ENCODE measurements at regions not wholly inside any gene's neighbourhood (a gene's known extent, or its start where the extent isn't known, plus 50 kb on each side); places are given as distances from the start of the nearest gene placed in this dataset.

- no peak for DNase-seq
Observed at GRCh38 chr2:196538646-196539045, 100.9 kb upstream of the CCDC150 start.

GRCh38 chr2:196544906-196545433, 94.5 kb upstream of the CCDC150 start:
- DNase-seq: no peak

DNA sequence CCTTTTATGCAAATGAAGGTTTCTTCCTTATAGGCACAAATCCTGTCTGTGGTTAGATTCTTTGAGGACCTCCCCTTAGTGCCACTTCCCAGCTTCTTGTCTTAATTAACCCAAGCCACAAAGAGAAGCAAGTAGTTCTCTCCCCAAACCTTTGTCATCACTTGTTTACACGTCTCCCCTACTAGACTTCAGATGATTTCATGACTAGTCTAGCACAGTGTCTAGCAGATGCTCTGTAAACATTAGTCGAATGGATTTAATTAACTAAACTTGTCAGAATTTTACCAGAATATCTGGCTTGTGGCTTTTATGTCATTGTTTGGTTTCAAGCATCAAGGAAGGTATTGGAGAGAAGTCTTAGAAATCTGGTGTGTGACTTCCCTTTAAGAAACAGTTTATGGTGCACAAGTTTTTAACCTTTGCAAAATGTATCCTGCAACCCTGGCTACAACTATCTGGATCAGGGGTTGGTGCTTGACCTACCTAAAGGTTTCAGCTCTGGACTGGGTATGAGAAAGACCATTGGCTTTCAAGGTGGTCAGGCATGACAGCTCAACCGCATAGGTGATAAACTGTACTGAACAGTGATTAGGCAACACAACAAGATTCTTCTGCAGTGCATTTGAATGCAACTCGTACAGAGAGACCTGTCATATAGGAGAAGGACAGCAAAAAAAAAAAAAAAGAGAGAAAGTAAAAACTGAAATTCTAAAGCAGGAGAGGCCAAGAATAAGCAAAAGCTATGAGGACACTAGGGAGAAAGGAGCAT, 93.2 kb upstream of the CCDC150 start:
- no peak for DNase-seq

DNA sequence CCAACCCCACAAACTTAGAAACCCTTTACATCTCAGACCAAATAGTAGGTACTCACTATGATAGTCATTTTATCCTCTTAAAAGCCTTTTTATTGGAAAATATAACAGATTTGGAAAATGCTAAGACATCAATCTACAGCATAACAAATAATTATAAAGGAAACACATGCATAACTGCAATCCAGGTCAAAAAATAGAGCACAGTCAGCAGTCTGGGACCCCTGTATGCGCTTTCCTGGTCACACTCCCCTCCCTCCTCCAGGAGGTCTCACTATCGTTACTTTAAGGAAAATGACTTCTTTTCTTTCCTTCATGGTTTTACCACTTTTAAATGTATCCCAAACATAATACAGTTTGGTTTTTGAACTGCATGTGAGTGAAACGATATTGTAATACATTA, 90.5 kb upstream of the CCDC150 start:
- DNase-seq: no peak

- DNase-seq: no peak
Observed at GRCh38 chr2:196551014-196551413, 88.5 kb upstream of the CCDC150 start.

- no peak for DNase-seq
Observed at GRCh38 chr2:196555161-196555560, 84.4 kb upstream of the CCDC150 start.

DNA sequence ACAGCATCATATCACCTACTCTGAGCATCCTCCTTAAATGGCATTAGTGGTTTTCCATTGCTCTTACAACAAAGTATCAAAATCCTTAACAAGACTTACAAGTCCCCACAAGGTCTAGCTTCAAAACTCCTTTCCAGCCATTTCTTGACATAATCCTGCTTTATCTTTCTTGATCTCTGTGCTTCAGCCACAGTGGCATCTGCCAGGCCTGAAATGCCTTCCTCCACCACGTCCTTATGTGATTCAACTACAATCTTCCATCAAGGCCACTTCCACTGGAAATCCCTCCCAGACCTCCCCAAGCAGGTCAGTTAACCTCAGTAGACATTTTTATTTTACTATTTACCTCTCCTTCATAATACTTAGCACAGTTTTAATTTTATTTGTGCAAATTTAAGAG, 83.8 kb upstream of the CCDC150 start:
- DNase-seq: no peak

DNA sequence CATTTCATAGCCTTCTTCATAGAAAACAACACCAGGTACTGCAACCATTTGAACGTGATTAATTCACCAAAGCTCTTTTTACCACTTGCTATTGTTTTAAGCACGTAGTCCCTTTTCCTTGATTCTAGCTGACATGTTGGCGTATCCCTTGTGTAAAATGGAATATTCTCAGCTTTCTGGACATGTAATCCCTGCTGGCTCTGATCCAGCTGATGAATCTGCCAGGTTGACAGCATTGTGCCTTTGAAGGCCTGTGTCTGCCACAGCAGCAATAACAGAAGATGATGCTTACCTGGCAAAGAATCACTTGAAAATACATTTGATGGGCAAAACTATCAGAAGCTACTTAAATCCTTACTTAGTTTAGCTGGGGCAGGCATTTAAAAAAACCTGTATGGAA, 81.0 kb upstream of the CCDC150 start:
- DNase-seq: no peak

DNA sequence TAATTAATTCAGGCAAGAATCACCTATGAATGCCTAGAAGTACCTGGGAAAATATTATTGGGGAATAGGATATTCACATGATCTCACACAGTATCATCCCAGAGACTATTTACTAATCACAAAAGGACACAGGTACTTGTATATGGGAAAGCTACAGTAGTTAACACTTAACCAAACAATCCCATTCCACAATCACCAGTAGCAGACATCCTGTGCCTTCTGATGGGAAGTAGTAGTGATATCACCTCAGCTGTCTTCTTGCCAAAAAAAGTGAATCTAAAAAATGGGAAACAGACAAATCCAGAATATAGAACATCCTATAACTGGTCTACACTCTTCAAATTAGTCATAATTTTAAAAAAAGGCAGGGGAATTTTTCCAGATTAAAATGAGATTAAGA, 75.6 kb upstream of the CCDC150 start:
- no peak for DNase-seq

DNA sequence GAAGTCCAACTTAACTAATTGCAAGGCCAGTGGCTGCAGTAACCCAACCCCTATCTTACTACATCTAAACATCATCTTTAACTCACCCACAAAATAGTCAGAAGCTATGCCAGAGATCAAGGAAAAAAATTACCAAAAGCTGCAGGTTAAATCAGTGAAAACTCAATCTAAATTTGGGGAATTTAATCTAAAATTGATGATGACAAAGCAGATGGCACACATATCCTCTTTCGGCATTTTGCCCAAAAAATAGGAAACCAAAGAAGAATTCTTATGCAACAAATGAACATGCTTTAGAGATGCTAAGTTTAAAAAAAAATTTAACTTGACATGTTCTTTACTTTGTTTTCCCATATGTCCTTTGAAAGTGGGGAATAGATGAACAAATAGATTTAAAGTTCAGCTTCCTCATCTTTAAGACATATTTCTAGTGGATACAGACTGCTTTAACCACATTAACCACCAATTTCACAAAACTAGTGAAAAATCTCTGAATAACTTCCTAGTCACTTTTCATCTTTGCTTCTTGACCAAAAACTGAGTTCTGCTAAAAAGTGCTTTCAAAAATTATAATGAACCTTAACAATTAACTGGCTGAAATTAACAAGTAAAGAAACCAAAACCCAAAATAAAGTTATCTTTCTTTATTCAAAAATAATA, 74.3 kb upstream of the CCDC150 start:
- DNase-seq: peak; percentile 60

DNA sequence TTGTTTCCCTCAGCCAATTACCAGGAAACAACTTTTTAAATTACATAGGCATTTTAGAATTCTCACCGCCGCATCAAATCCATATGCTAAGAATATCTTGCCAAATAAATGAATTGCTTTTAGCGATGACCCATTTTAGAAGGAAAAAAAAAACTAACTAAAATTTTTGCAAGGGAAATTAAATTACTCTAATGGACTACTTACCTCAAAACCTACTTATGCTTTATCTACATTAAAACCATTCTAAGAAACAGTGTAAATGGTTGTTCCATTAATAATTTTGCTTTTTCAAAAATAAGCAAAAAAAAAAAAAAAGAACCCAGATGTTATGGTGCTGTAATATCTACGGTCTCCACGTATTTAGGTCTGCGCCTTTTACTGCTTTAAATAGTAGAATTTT, 73.5 kb upstream of the CCDC150 start:
- DNase-seq: no peak

DNA sequence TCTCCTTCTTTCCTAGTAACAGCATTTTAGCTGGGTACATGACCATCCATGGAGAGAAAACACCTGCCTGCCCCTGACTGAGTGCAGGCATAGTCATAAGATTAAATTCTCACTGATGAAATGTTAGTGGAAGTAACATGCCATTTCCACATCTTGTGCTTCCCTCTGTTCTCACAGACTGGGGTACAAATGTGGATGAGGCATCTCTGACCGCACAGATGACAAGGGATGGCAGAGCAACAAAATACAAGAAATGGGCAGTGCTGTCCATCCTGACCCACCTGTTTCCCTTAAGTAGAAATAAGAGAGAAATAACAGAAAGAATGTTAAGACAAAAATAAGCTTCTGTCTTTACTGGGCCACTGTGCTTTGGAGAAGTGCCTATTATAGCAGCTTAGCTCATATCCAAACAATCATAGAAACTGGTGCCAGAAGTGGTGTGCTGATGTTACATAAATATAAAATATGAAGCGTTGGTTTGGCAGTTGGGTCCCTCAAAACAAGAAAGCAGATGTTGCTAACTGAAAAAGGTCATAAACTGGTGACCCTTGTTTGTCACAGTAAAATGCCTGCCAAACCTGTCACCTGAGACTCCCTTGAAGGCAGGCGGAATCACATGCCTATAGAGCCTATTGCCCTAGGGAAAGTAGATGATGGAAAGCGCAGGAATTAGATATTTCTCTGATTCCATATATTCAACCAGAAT, 72.4 kb upstream of the CCDC150 start:
- no peak for DNase-seq

DNA sequence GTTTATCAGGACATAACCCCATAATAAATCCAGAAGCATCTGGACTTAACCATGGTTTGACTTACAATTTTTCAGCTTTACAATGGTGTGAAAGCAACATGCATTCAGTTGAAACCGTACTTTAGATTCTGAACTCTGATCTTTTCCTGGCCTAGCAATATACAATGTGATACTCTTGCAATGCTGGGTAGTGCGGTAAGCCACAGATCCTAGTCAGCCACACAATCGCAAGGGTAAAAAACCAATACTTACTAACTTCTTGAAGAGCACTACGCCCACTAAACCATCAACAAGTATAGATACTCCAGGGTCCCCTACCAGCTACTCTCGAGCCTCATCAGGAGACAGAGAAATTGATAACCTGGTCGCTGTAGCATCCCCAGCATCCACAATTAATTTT, 71.0 kb upstream of the CCDC150 start:
- no peak for DNase-seq

GRCh38 chr2:196584903-196585302, 54.6 kb upstream of the CCDC150 start:
- DNase-seq: no peak

DNA sequence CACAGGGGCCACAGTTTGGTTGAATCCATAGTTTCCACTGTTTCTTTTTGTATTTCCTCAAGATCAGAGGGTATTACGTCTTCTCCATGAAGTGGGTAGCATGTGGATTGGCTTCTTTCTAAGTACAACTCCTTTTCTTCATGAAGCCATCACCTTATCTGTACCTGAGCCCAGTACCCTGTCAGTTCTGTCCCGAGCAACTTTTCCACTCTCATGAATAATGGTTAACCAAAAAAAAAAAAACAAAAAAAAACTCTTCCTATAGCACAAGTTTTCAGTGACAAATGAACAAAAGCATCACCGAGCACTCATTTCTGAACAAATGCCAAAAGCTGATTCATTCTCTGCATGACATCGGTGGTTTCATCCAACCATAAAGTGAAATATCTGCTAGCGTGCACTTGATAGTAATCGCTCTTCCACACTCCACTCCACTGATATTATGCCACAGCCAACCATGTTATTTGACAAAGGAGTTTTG, 53.0 kb upstream of the CCDC150 start:
- DNase-seq: no peak

- DNase-seq: no peak
Observed at GRCh38 chr2:196587056-196587455, 52.5 kb upstream of the CCDC150 start.

- no peak for DNase-seq
Observed at GRCh38 chr2:196587739-196588138, 51.8 kb upstream of the CCDC150 start.

- DNase-seq: no peak
Observed at GRCh38 chr2:196589419-196589818, 50.1 kb upstream of the CCDC150 start.
